CD14-positive monocyte (primary cell): ENCODE measurements at regions not wholly inside any gene's neighbourhood (a gene's known extent, or its start where the extent isn't known, plus 50 kb on each side); places are given as distances from the start of the nearest gene placed in this dataset.

ENCODE experiments used
- DNase-seq, 3 donors: peaks; one replicate each; pipeline ENCODE4 v3.0.0-alpha.2; 2011 to 2022
- H2AFZ ChIP-seq: 2 replicates; pipeline ENCODE4 v1.6.0; 2012; ENCODE audit warnings: mild to moderate bottlenecking, low read depth, low read length, inconsistent platforms; ENCODE audit not compliant: insufficient read depth, poor library complexity, severe bottlenecking
- H3K27ac ChIP-seq, 2 donors: 1 replicate in 1 of 2; 2 replicates in 1 of 2; pipeline ENCODE4 v1.5.1; 2012 to 2013; ENCODE audit warnings: low read length in 2 of 2, control low read depth in 1 of 2, inconsistent platforms in 1 of 2, low read depth in 1 of 2, mild to moderate bottlenecking in 1 of 2
- H3K27me3 ChIP-seq, 2 donors: one replicate each; pipeline versions ENCODE4 v1.6.0 to v1.6.1; 2011 to 2013; ENCODE audit warnings: low read length in 2 of 2; ENCODE audit not compliant: control insufficient read depth in 2 of 2, insufficient read depth in 2 of 2
- H3K36me3 ChIP-seq, 2 donors: replicated peaks in 1 of 2; 1 replicate in 1 of 2; 2 replicates in 1 of 2; pipeline versions ENCODE4 v1.5.1 to v1.6.1; 2012 to 2013; ENCODE audit warnings: low read length in 2 of 2, control low read depth in 1 of 2, inconsistent platforms in 1 of 2, mild to moderate bottlenecking in 1 of 2; ENCODE audit not compliant: insufficient read depth in 2 of 2, control insufficient read depth in 1 of 2
- H3K4me1 ChIP-seq, 2 donors: 1 replicate in 1 of 2; 2 replicates in 1 of 2; pipeline versions ENCODE4 v1.5.1 to v1.6.1; 2012 to 2013; ENCODE audit warnings: low read length in 2 of 2, control low read depth in 1 of 2, inconsistent platforms in 1 of 2, mild to moderate bottlenecking in 1 of 2, moderate library complexity in 1 of 2; ENCODE audit not compliant: insufficient read depth in 2 of 2, control insufficient read depth in 1 of 2
- H3K4me2 ChIP-seq: replicated peaks from 2 replicates; pipeline ENCODE3; 2012; ENCODE audit warnings: low read length, moderate library complexity, mild to moderate bottlenecking; ENCODE audit not compliant: poor library complexity, severe bottlenecking; ENCODE audit errors: extremely low read depth
- H3K4me3 ChIP-seq, 3 experiments: fragments of 200-600 bp in 1 of 3; sonication (generic) in 1 of 3; replicated peaks in 1 of 3; 1 replicate in 2 of 3; 2 replicates in 1 of 3; pipeline ENCODE4 v1.5.1; 2011 to 2013; ENCODE audit warnings: low read length in 3 of 3, mild to moderate bottlenecking in 3 of 3, control low read depth in 2 of 3, low read depth in 2 of 3, inconsistent platforms in 1 of 3, moderate library complexity in 1 of 3
- H3K79me2 ChIP-seq: 2 replicates; pipeline ENCODE4 v1.6.0; 2012; ENCODE audit warnings: mild to moderate bottlenecking, control low read depth, inconsistent platforms, low read length, moderate library complexity; ENCODE audit not compliant: insufficient read depth
- H3K9ac ChIP-seq: 2 replicates; pipeline ENCODE4 v1.6.0; 2017; ENCODE audit warnings: low read length, mild to moderate bottlenecking; ENCODE audit not compliant: insufficient read depth, poor library complexity, severe bottlenecking
- H3K9me3 ChIP-seq, 2 donors: replicated peaks in 1 of 2; 1 replicate in 1 of 2; 2 replicates in 1 of 2; pipeline versions ENCODE4 v1.5.1 to v1.6.1; 2012 to 2013; ENCODE audit warnings: low read length in 2 of 2, control low read depth in 1 of 2; ENCODE audit not compliant: control insufficient read depth in 1 of 2, insufficient read depth in 1 of 2
- H4K20me1 ChIP-seq: 2 replicates; pipeline ENCODE4 v1.6.0; 2012; ENCODE audit warnings: mild to moderate bottlenecking, low read length, control low read depth, moderate library complexity; ENCODE audit not compliant: insufficient read depth
- H3K27ac Mint-ChIP-seq, 7 donors: one replicate each; pipeline ENCODE4 v1.8.0; 2020; ENCODE audit warnings: mild to moderate bottlenecking in 7 of 7, mixed read lengths in 7 of 7, moderate library complexity in 6 of 7, inconsistent platforms in 2 of 7
- H3K27me3 Mint-ChIP-seq, 3 donors: one replicate each; pipeline ENCODE4 v1.8.0; 2021 to 2022; ENCODE audit warnings: low read depth in 3 of 3, mild to moderate bottlenecking in 3 of 3, mixed read lengths in 3 of 3, moderate library complexity in 3 of 3, inconsistent platforms in 1 of 3
- H3K36me3 Mint-ChIP-seq, 2 donors: one replicate each; pipeline ENCODE4 v1.8.0; 2020; ENCODE audit warnings: mixed read lengths in 2 of 2, inconsistent platforms in 1 of 2, mild to moderate bottlenecking in 1 of 2
- H3K4me1 Mint-ChIP-seq: one replicate; pipeline ENCODE4 v1.8.0; 2020; ENCODE audit warnings: mild to moderate bottlenecking, mixed read lengths
- H3K4me3 Mint-ChIP-seq, 2 donors: one replicate each; pipeline ENCODE4 v1.8.0; 2020; ENCODE audit warnings: mild to moderate bottlenecking in 2 of 2, mixed read lengths in 2 of 2, moderate library complexity in 1 of 2
- H3K9me3 Mint-ChIP-seq, 7 donors: one replicate each; pipeline ENCODE4 v1.8.0; 2020 to 2022; ENCODE audit warnings: mixed read lengths in 7 of 7, mild to moderate bottlenecking in 6 of 7, moderate library complexity in 6 of 7, inconsistent platforms in 2 of 7
- CTCF ChIP-seq: fragments of 200-600 bp; IDR thresholded peaks from one replicate; pipeline ENCODE4 v1.8.0; 2022; ENCODE audit warnings: antibody characterized with exemption, mild to moderate bottlenecking
- WGBS: methylation state at CpG from one replicate; pipeline ENCODE4 v1.1.5; 2013; ENCODE audit warnings: missing lambda C conversion rate; ENCODE audit not compliant: insufficient coverage; 5-methylcytosine and 5-hydroxymethylcytosine counted together
- intact Hi-C, 2 donors: fragments of 100-400 bp; cut with micrococcal nuclease; formaldehyde crosslinking; loops; one replicate each; pipeline versions ENCODE4 v1.15.0 to v1.15.1; 2023

DNA sequence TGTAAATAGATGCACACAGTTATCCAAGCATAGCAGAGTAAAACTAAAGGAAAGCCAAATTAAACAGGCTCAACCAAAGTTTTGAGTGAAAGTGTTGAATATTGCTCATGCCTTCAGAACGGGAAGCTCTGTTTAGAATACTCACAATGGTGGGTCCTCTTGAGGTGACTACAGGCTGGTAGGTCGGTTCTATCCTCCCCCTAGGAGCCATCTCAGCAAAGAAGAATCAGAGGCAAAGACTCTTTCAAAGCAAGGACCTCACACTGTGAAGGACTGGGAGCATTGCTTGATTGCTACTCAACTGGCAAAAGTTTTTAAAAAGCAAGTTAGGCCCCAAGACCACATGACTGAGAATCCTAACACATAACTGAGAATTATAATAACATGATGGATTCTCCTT is 88.4 kb upstream of the JAG1 start:
- H3K9me3 Mint-ChIP-seq: peaks cover 2 to 10% (median 7%) of the 10 kb centered on the region in 7 donors
- no peak overlapping the region for H3K4me3 Mint-ChIP-seq

GRCh38 chr20:10763112-10763511 is 89.3 kb upstream of the JAG1 start:
- Histone ChIP-seq H3K4me1 (no peaks in the 10 kb centered on the region), H4K20me1 (no peaks in the 10 kb centered on the region), H3K4me3 (no peak overlapping the region), H2AFZ (no peak overlapping the region), H3K36me3 (no peaks in the 10 kb centered on the region), H3K9ac (no peak overlapping the region), H3K79me2 (no peaks in the 10 kb centered on the region), H3K9me3 (no peaks in the 10 kb centered on the region), H3K27ac (no peak overlapping the region), H3K27me3 (no peaks in the 10 kb centered on the region), H3K4me2 (no peak overlapping the region)
- Mint-ChIP-seq H3K4me1 (no peaks in the 10 kb centered on the region), H3K27ac (no peak overlapping the region), H3K4me3 (no peak overlapping the region), H3K9me3 (peaks cover 2 to 10% (median 7%) of the 10 kb centered on the region in 7 donors), H3K27me3 (peaks cover 0 to 1% (median 0%) of the 10 kb centered on the region in 3 donors), H3K36me3 (no peaks in the 10 kb centered on the region)
- no peak for DNase-seq
- WGBS: 100% methylated on average over 1 of the region's 2 CpGs
- intact Hi-C loops: no loop called here
- TF ChIP-seq CTCF: no peak

More for the DNA sequence above, 88.4 kb upstream of the JAG1 start:
- no peak overlapping the region for H2AFZ ChIP-seq
- Mint-ChIP-seq H3K27ac (no peak overlapping the region), H3K36me3 (no peaks in the 10 kb centered on the region), H3K4me1 (no peaks in the 10 kb centered on the region), H3K27me3 (peaks cover 0 to 1% (median 0%) of the 10 kb centered on the region in 3 donors)
- H3K27ac ChIP-seq: no peak overlapping the region
- no peaks in the 10 kb centered on the region for H4K20me1 ChIP-seq
- DNase-seq: no peak
- intact Hi-C loops: no loop called here
- TF ChIP-seq CTCF: no peak
- WGBS: 100% methylated on average over 1 of the region's 2 CpGs
- H3K27me3 ChIP-seq: no peaks in the 10 kb centered on the region
- H3K9ac ChIP-seq: no peak overlapping the region
- no peaks in the 10 kb centered on the region for H3K79me2 ChIP-seq
- no peak overlapping the region for H3K4me3 ChIP-seq
- H3K9me3 ChIP-seq: no peaks in the 10 kb centered on the region
- H3K4me1 ChIP-seq: no peaks in the 10 kb centered on the region
- no peaks in the 10 kb centered on the region for H3K36me3 ChIP-seq
- H3K4me2 ChIP-seq: no peak overlapping the region
